ENCODE measurements at regions not wholly inside any gene's neighbourhood (a gene's known extent, or its start where the extent isn't known, plus 50 kb on each side); places are given as distances from the start of the nearest gene placed in this dataset.

DNA sequence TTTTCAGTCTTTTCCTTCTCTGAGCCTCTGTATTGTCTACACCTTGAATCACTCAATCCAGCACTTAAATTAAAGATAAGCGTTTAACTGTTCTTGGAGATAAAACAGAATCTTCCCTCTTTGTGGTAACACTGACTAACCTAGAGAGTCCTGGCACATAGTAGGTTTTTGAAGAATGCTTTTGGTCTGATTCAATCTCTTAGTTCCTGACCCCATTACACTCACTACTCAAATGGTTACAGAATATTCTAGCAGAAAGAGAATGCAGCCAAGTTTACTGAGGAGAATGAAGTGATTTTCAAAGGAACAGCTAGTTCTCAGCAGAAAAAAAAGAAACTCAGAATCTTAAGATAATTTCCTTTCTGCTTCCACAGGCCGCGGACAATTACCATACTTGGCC, 309.2 kb upstream of the PRMT6 start:
- Histone ChIP-seq H3K36me3 (ENCODE audit: control insufficient read depth in 2 of 2, extremely low read depth in 1 of 2, insufficient read depth in 2 of 2, low read length in 2 of 2) (no peaks in the 10 kb centered on the region), H3K4me3 (replicated peaks in 1 of 3; ENCODE audit: insufficient read depth in 1 of 3, low read depth in 1 of 3, low read length in 3 of 3) (no peak overlapping the region), H3K4me2 (ENCODE audit: insufficient read depth, low read length) (no peak overlapping the region), H3K4me1 (ENCODE audit: control insufficient read depth, extremely low read depth, insufficient read depth, low read length) (no peaks in the 10 kb centered on the region), H3K27ac (ENCODE audit: insufficient read depth, low read depth, low read length) (no peak overlapping the region), H2AFZ (ENCODE audit: low read depth, low read length) (no peak overlapping the region), H3K9me1 (replicated peaks; ENCODE audit: control insufficient read depth, extremely low read depth, insufficient read depth, low read length) (no peaks in the 10 kb centered on the region), H3K79me2 (ENCODE audit: control insufficient read depth, insufficient read depth, low read length) (no peaks in the 10 kb centered on the region), H3K9me3 (replicated peaks; ENCODE audit: control insufficient read depth, insufficient read depth, low read length) (peaks cover 2% of the 10 kb centered on the region), H3K27me3 (ENCODE audit: control insufficient read depth in 2 of 2, insufficient read depth in 2 of 2, low read length in 2 of 2) (no peaks in the 10 kb centered on the region), H4K20me1 (replicated peaks; ENCODE audit: control insufficient read depth, extremely low read depth, insufficient read depth, low read length) (no peaks in the 10 kb centered on the region), H3K9ac (replicated peaks; ENCODE audit: extremely low read depth, insufficient read depth, low read length) (no peak overlapping the region)
- DNase-seq (ENCODE audit: low read depth, low spot score) (no peak), FAIRE-seq (no peak)
- POLR2A ChIA-PET: no interaction called here
- dilution Hi-C loops (cut with MboI; ENCODE audit: extremely low pct_ligation_motif_present, low sequenced_read_pairs): no loop called here
- no TSS peak for BruUV-seq (replicated peaks)
- intact Hi-C loops (cut with micrococcal nuclease): no loop called here
- no peak for TF ChIP-seq POLR2A (IDR thresholded peaks at IDR 0.05; ENCODE audit: low read depth, low read length)
- TF ChIP-seq GATA2 (IDR thresholded peaks at IDR 0.05; ENCODE audit: insufficient read depth, insufficient read length, low read depth, low read length): no peak
- TF ChIP-seq, protein P1, sequence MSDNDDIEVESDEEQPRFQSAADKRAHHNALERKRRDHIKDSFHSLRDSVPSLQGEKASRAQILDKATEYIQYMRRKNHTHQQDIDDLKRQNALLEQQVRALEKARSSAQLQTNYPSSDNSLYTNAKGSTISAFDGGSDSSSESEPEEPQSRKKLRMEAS (IDR thresholded peaks at IDR 0.05; ENCODE audit: insufficient read depth, insufficient read length): no peak
- TF ChIP-seq FOS (IDR thresholded peaks at IDR 0.05; ENCODE audit: borderline replicate concordance, insufficient read depth, low read length): no peak
- no peak for TF ChIP-seq JUN (IDR thresholded peaks at IDR 0.05; ENCODE audit: borderline replicate concordance, insufficient read depth, insufficient read length, low read depth)
- TF ChIP-seq EZH2 (IDR thresholded peaks at IDR 0.05; ENCODE audit: borderline replicate concordance, low read depth, low read length, severe bottlenecking): no peak
- TF ChIP-seq POLR2AphosphoS5 (IDR thresholded peaks at IDR 0.05; ENCODE audit: insufficient read depth, low read depth, low read length): no peak
- no peak for TF ChIP-seq MYC (IDR thresholded peaks at IDR 0.05; ENCODE audit: low read depth, low read length)
- TF ChIP-seq, protein P2, sequence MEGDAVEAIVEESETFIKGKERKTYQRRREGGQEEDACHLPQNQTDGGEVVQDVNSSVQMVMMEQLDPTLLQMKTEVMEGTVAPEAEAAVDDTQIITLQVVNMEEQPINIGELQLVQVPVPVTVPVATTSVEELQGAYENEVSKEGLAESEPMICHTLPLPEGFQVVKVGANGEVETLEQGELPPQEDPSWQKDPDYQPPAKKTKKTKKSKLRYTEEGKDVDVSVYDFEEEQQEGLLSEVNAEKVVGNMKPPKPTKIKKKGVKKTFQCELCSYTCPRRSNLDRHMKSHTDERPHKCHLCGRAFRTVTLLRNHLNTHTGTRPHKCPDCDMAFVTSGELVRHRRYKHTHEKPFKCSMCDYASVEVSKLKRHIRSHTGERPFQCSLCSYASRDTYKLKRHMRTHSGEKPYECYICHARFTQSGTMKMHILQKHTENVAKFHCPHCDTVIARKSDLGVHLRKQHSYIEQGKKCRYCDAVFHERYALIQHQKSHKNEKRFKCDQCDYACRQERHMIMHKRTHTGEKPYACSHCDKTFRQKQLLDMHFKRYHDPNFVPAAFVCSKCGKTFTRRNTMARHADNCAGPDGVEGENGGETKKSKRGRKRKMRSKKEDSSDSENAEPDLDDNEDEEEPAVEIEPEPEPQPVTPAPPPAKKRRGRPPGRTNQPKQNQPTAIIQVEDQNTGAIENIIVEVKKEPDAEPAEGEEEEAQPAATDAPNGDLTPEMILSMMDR (IDR thresholded peaks at IDR 0.05; ENCODE audit: extremely low read depth in 1 of 2, insufficient read depth in 1 of 2, low read depth in 1 of 2, low read length in 2 of 2): no peak
- CTCF ChIA-PET: no interaction called here

Data from endothelial cell of umbilical vein (primary cell).